ENCODE measurements at regions not wholly inside any gene's neighbourhood (a gene's known extent, or its start where the extent isn't known, plus 50 kb on each side); places are given as distances from the start of the nearest gene placed in this dataset.

DNA sequence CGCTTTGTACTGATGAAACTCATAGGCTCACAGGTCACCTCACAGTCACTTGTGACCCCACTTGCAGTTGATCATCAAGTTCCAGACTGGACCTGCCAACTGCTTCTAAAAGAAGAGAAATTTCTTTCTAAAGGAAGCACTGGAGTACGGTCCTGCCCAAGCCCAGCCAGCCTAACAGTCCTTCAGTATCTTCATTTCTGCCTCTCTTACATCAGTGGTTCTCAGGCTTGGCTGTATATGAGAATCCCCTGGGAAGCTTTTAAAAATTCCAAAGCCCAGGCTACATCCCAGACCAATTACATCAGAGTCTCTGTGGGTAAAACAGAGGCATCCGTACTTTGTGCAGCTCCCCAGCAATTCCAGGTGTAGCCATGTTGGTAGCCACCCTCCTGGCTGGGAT is 282.1 kb downstream of the NFIB start:
- Mint-ChIP-seq H3K27ac (peak overlapping the region; percentile 88), H3K27me3 (no peaks in the 10 kb centered on the region), H3K4me1 (ENCODE audit: unreplicated experiment) (peaks cover 46% of the 10 kb centered on the region), H3K4me3 (peak overlapping the region; percentile 67), H3K36me3 (no peaks in the 10 kb centered on the region), H3K9me3 (peaks cover 5% of the 10 kb centered on the region)
- DNase-seq (ENCODE audit: extremely low spot score, unreplicated experiment) = no peak
- TF ChIP-seq, protein P1, sequence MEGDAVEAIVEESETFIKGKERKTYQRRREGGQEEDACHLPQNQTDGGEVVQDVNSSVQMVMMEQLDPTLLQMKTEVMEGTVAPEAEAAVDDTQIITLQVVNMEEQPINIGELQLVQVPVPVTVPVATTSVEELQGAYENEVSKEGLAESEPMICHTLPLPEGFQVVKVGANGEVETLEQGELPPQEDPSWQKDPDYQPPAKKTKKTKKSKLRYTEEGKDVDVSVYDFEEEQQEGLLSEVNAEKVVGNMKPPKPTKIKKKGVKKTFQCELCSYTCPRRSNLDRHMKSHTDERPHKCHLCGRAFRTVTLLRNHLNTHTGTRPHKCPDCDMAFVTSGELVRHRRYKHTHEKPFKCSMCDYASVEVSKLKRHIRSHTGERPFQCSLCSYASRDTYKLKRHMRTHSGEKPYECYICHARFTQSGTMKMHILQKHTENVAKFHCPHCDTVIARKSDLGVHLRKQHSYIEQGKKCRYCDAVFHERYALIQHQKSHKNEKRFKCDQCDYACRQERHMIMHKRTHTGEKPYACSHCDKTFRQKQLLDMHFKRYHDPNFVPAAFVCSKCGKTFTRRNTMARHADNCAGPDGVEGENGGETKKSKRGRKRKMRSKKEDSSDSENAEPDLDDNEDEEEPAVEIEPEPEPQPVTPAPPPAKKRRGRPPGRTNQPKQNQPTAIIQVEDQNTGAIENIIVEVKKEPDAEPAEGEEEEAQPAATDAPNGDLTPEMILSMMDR (conservative IDR thresholded peaks at IDR 0.05) = no peak

DNA sequence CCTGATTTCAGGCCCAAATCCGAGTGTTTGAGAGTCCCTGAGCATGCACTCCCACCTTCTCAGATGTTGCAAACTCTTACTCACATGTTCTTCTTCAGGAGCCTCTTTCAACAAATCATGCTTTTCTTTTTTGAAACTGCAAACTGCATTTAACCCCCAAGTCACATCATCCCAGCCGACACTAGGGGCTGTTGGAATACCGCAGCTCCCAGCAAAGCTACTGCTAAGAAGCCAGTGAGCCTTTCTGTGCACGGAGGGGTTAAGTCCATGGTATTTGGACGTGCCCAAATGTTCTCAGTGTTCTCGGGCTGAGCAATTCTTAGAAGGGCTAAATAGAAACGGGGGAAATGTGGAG is 282.9 kb downstream of the NFIB start:
- H3K4me1 Mint-ChIP-seq (ENCODE audit: unreplicated experiment) = peaks cover 47% of the 10 kb centered on the region
- TF ChIP-seq, protein P1 (conservative IDR thresholded peaks at IDR 0.05) = peak; percentile 31
- no peak for DNase-seq (ENCODE audit: extremely low spot score, unreplicated experiment)
- no peaks in the 10 kb centered on the region for H3K36me3 Mint-ChIP-seq
- H3K27me3 Mint-ChIP-seq = no peaks in the 10 kb centered on the region
- peaks cover 5% of the 10 kb centered on the region for H3K9me3 Mint-ChIP-seq
- H3K4me3 Mint-ChIP-seq = peak overlapping the region; percentile 67
- peak overlapping the region; percentile 88 for H3K27ac Mint-ChIP-seq

DNA sequence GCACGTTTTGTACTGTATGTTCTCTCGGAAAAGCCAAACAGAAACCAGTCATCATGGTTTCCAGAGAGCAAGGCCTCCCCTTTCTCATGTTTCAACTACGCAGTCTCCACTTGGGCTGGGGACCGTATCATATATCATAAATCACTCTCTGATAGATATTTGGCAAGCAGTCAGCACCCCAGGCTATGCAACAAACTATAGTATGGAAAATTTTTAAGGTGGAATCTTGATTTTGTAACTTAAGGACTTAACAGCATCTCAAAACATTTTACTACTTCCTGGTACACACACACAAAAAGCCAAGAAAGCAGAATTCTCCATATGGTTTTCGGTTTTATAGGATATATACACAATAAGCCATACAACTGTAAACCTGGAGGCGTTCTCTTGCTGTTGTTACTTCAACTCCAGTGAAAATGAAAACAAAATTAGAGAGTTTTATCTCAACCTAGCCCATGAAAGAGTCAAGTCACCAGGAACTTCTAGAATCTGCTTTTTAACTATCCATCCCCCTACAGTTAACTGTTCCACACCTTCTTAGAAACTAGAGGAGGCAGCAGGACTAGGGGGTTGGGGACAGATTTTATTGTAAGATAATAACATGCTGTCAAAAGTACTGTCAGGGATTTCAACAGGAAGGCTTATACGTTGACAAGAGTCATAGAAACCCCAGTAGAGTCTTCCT is 283.4 kb downstream of the NFIB start:
- DNase-seq (ENCODE audit: extremely low spot score, unreplicated experiment) = no peak
- Mint-ChIP-seq H3K27me3 (no peaks in the 10 kb centered on the region), H3K4me3 (peak overlapping the region; percentile 67), H3K4me1 (ENCODE audit: unreplicated experiment) (peaks cover 47% of the 10 kb centered on the region), H3K9me3 (peaks cover 5% of the 10 kb centered on the region), H3K27ac (peak overlapping the region; percentile 88), H3K36me3 (no peaks in the 10 kb centered on the region)
- TF ChIP-seq, protein P1 (conservative IDR thresholded peaks at IDR 0.05) = no peak

DNA sequence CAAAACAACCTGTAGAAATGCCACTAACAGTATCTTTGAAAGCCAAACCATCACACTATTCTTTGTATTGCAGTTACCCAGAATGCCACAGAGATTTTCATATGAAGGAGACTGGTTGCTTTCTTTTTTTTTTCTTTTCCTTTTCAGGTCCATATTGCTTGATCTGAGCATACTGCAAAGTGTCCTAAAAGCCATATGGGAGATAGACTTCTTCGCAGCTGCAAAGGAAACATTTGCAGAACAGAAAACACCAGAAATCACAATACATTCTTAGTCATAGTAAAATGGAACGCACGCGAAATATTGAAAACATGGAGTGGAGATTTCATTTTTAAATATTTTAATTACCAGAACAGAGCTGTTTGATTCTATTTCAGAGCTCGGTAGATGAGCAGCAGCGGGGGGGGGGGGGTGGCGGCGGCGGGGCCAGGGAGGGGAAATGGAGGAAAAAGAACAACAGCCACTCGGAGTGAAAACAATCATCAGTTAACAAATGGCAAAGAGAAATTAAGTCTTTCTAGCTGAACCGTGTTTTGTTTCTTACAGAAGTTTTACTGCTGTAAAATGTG is 284.1 kb downstream of the NFIB start:
- H3K27ac Mint-ChIP-seq = peak overlapping the region; percentile 88
- no peaks in the 10 kb centered on the region for H3K36me3 Mint-ChIP-seq
- peaks cover 5% of the 10 kb centered on the region for H3K9me3 Mint-ChIP-seq
- no peak for DNase-seq (ENCODE audit: extremely low spot score, unreplicated experiment)
- peak overlapping the region; percentile 67 for H3K4me3 Mint-ChIP-seq
- peaks cover 47% of the 10 kb centered on the region for H3K4me1 Mint-ChIP-seq (ENCODE audit: unreplicated experiment)
- no peaks in the 10 kb centered on the region for H3K27me3 Mint-ChIP-seq
- TF ChIP-seq, protein P1 (conservative IDR thresholded peaks at IDR 0.05) = no peak

DNA sequence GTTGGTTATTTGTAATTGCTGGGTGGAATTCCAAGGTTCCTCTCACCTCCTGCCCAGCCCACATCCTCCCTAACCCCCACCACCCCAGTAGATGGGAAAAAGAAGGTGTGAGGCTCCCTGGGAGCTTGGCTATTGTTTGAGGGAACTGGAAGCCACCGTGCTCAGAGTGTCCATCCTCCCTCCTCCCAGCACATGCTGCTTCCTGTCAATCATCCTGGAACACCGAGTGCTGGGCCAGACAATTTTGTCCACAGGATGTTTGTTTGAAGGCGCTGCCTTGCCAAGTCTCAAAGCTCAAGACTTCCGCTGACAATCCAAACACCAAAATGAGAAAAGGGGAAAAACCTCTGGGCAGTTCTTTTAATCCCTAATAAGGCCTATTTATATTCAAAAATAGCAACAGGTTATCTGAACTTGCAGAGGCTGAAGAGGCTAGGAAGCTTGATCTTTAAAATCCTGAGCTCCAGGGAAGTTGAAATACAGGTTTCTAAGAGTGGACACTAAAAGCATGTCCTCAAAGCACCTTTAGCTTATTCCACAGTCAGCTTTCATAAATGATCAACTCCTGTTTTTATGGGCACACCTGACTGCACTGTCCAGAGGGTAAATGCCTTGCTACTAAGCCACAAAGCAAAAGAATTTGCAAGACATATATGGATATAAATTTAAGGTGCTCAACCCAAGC is 286.7 kb downstream of the NFIB start:
- DNase-seq (ENCODE audit: extremely low spot score, unreplicated experiment) = no peak
- Mint-ChIP-seq H3K4me3 (no peak overlapping the region), H3K4me1 (ENCODE audit: unreplicated experiment) (peaks cover 42% of the 10 kb centered on the region), H3K27me3 (no peaks in the 10 kb centered on the region), H3K27ac (peak overlapping the region; percentile 41), H3K9me3 (no peaks in the 10 kb centered on the region), H3K36me3 (no peaks in the 10 kb centered on the region)
- TF ChIP-seq, protein P1 (conservative IDR thresholded peaks at IDR 0.05) = no peak
